ENCODE measurements at regions not wholly inside any gene's neighbourhood (a gene's known extent, or its start where the extent isn't known, plus 50 kb on each side); places are given as distances from the start of the nearest gene placed in this dataset.
A peak's percentile ranks its signal among the peaks of the same experiment; 100 is the strongest.

- no peak for ATAC-seq
Observed at GRCh38 chr10:45075826-45076380, 75.2 kb downstream of the ZNF22 start.

GRCh38 chr10:45076891-45077290 lies 76.2 kb downstream of the ZNF22 start:
- no peak for ATAC-seq
- WGBS, 4 donors: 27 to 34% (median 30%) methylated on average over 6 of the region's 6 CpGs
- no peaks in the 10 kb centered on the region for H3K36me3 ChIP-seq

More at GRCh38 chr10:45075826-45076380, 75.2 kb downstream of the ZNF22 start:
- Histone ChIP-seq H3K27ac (no peak overlapping the region), H3K4me1 (peaks cover 0 to 4% (median 0%) of the 10 kb centered on the region in 12 donors), H3K27me3 (peaks cover 0 to 7% (median 0%) of the 10 kb centered on the region in 9 donors), H3K9me3 (peaks cover 0 to 5% (median 0%) of the 10 kb centered on the region in 12 donors), H3K36me3 (no peaks in the 10 kb centered on the region), H3K4me3 (no peak overlapping the region)
- no peak for DNase-seq
- no peak for TF ChIP-seq POLR2A (IDR thresholded peaks at IDR 0.05)
- TF ChIP-seq CTCF (IDR thresholded peaks at IDR 0.05): no peak
- 36 to 43% (median 40%) methylated on average over 6 of the region's 6 CpGs for WGBS, 4 donors
- intact Hi-C loops (cut with DNase I): no loop called here

GRCh38 chr10:45080331-45080730 lies 79.6 kb downstream of the ZNF22 start:
- H3K27me3 ChIP-seq: peaks cover 0 to 7% (median 0%) of the 10 kb centered on the region in 9 donors
- ATAC-seq: peak in 2 of 4 donors; percentile 36 to 64
- TF ChIP-seq POLR2A (IDR thresholded peaks at IDR 0.05) (no peak), CTCF (IDR thresholded peaks at IDR 0.05) (peak in 1 of 12 donors; percentile 29)
- peaks cover 0 to 8% (median 3%) of the 10 kb centered on the region in 12 donors for H3K9me3 ChIP-seq
- intact Hi-C loops (cut with DNase I): no loop called here
- H3K36me3 ChIP-seq: no peaks in the 10 kb centered on the region
- no peak for DNase-seq
- no peak overlapping the region for H3K4me3 ChIP-seq
- 49 to 65% (median 61%) methylated on average over 3 of the region's 3 CpGs for WGBS, 4 donors
- peaks cover 0 to 4% (median 0%) of the 10 kb centered on the region in 12 donors for H3K4me1 ChIP-seq
- no peak overlapping the region for H3K27ac ChIP-seq

More at GRCh38 chr10:45076891-45077290, 76.2 kb downstream of the ZNF22 start:
- no peak overlapping the region for H3K27ac ChIP-seq
- peaks cover 0 to 7% (median 0%) of the 10 kb centered on the region in 9 donors for H3K27me3 ChIP-seq
- no peak for DNase-seq
- H3K4me1 ChIP-seq: peaks cover 0 to 4% (median 0%) of the 10 kb centered on the region in 12 donors
- H3K4me3 ChIP-seq: no peak overlapping the region
- intact Hi-C loops (cut with DNase I): no loop called here
- TF ChIP-seq CTCF (IDR thresholded peaks at IDR 0.05) (no peak), POLR2A (IDR thresholded peaks at IDR 0.05) (no peak)
- peaks cover 0 to 5% (median 0%) of the 10 kb centered on the region in 12 donors for H3K9me3 ChIP-seq

- no peak overlapping the region for H3K27ac ChIP-seq
- WGBS, 4 donors: 94 to 100% (median 97%) methylated on average over 1 of the region's 1 CpG
- peaks cover 0 to 26% (median 11%) of the 10 kb centered on the region in 12 donors for H3K9me3 ChIP-seq
- peaks cover 0 to 3% (median 0%) of the 10 kb centered on the region in 9 donors for H3K27me3 ChIP-seq
- H3K36me3 ChIP-seq: no peaks in the 10 kb centered on the region
- peaks cover 0 to 4% (median 0%) of the 10 kb centered on the region in 12 donors for H3K4me1 ChIP-seq
- ATAC-seq (no peak), DNase-seq (no peak)
- TF ChIP-seq POLR2A (IDR thresholded peaks at IDR 0.05): no peak
- TF ChIP-seq CTCF (IDR thresholded peaks at IDR 0.05): no peak
- no peak overlapping the region for H3K4me3 ChIP-seq
- intact Hi-C loops (cut with DNase I): no loop called here
Observed at GRCh38 chr10:45082176-45082575, 81.5 kb downstream of the ZNF22 start.
